GM11168 (cell line): ENCODE measurements at regions not wholly inside any gene's neighbourhood (a gene's known extent, or its start where the extent isn't known, plus 50 kb on each side); places are given as distances from the start of the nearest gene placed in this dataset.

Experiments used
- in situ Hi-C: fragments of 300-500 bp; cut with MboI; formaldehyde crosslinking; loops from one replicate; pipeline ENCODE4 v1.12.0; 2022; ENCODE audit warnings: low sequenced_read_pairs; ENCODE audit not compliant: unreplicated experiment

GRCh38 chr1:222127096-222127495 is 385.2 kb upstream of the DUSP10 start:
- in situ Hi-C loops, result loop anchor here (25.0 kb wide), 1 partner anchor 310 kb away; no protein-coding TSS in a partner anchor

GRCh38 chr1:222126052-222126451 is 384.2 kb upstream of the DUSP10 start:
- in situ Hi-C loops, result loop anchor here (25.0 kb wide), 1 partner anchor 311 kb away; no protein-coding TSS in a partner anchor

- in situ Hi-C loops, result loop anchor here (25.0 kb wide), 1 partner anchor 313 kb away; no protein-coding TSS in a partner anchor
Observed at GRCh38 chr1:222124602-222125001, 382.7 kb upstream of the DUSP10 start.

- in situ Hi-C loops, result no loop called here
Observed at GRCh38 chr1:222123111-222123510, 381.2 kb upstream of the DUSP10 start.

- in situ Hi-C loops, result no loop called here
Observed at GRCh38 chr1:222117809-222118208, 375.9 kb upstream of the DUSP10 start.

- in situ Hi-C loops, result no loop called here
Observed at GRCh38 chr1:222114536-222115156, 372.8 kb upstream of the DUSP10 start.

- in situ Hi-C loops, result no loop called here
Observed at GRCh38 chr1:222109836-222110235, 367.9 kb upstream of the DUSP10 start.

GRCh38 chr1:222107975-222108374 is 366.1 kb upstream of the DUSP10 start:
- in situ Hi-C loops, result no loop called here

- in situ Hi-C loops, result no loop called here
Observed at GRCh38 chr1:222107267-222107666, 365.4 kb upstream of the DUSP10 start.

GRCh38 chr1:222106377-222106776 is 364.5 kb upstream of the DUSP10 start:
- in situ Hi-C loops, result no loop called here

GRCh38 chr1:222105861-222106260 is 364.0 kb upstream of the DUSP10 start:
- in situ Hi-C loops, result no loop called here

- in situ Hi-C loops, result no loop called here
Observed at GRCh38 chr1:222105393-222105737, 363.5 kb upstream of the DUSP10 start.

- in situ Hi-C loops, result no loop called here
Observed at GRCh38 chr1:222104694-222105392, 363.0 kb upstream of the DUSP10 start.

GRCh38 chr1:222104097-222104496 is 362.2 kb upstream of the DUSP10 start:
- in situ Hi-C loops, result no loop called here

- in situ Hi-C loops, result no loop called here
Observed at GRCh38 chr1:222099746-222100145, 357.9 kb upstream of the DUSP10 start.

- in situ Hi-C loops, result no loop called here
Observed at GRCh38 chr1:222098404-222098803, 356.5 kb upstream of the DUSP10 start.

- in situ Hi-C loops, result no loop called here
Observed at GRCh38 chr1:222097588-222097987, 355.7 kb upstream of the DUSP10 start.

GRCh38 chr1:222096883-222097282 is 355.0 kb upstream of the DUSP10 start:
- in situ Hi-C loops, result no loop called here

- in situ Hi-C loops, result no loop called here
Observed at GRCh38 chr1:222096476-222096772, 354.5 kb upstream of the DUSP10 start.

- in situ Hi-C loops, result no loop called here
Observed at GRCh38 chr1:222095606-222096475, 354.0 kb upstream of the DUSP10 start.

GRCh38 chr1:222093518-222093917 is 351.6 kb upstream of the DUSP10 start:
- in situ Hi-C loops, result no loop called here
